GM18907 (cell line): ENCODE measurements at regions not wholly inside any gene's neighbourhood (a gene's known extent, or its start where the extent isn't known, plus 50 kb on each side); places are given as distances from the start of the nearest gene placed in this dataset.

Source experiments
- ATAC-seq: cut with Tn5 transposase; IDR thresholded peaks from one replicate; pipeline ENCODE4 v1.9.1; 2021; ENCODE audit warnings: mild to moderate bottlenecking, moderate library complexity; ENCODE audit not compliant: unreplicated experiment

DNA sequence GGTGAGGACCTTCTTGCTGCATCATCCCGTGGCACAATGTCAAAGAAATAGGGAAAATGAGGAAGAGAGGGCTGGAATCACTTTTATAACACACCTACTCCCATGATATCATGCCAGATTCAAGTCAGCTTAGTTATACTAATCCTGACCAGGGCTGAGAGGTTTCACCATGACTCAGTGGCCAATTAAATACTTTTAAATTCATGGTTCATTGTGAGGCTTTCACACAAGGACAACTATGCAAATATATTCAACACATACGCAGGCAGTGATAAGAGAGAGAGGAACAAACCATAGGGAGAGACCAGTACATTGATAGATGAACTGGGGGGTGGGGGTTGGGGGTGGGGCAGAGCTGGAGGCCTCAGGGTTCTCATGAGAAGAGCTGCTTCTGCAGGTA, 313.1 kb downstream of the LRFN2 start:
- no peak for ATAC-seq

DNA sequence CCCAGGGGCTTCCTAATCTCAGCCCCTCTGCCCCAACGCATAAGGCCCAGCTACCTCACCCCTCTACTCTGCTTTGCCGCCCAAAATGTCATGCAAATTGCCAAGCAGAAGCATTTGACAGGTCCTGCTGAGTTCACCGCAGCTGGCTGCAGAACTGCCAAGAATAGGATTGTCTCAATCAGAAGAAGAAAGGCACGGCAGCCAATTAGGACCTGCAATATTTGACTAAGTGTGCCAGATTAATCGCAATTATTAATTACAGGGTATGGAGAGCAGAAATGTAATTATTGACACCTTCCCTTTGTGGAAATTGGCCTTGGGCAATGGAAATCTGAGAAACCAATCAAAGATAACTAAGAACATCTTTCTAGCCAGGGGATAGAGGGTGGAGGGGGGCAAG, 318.6 kb downstream of the LRFN2 start:
- ATAC-seq: no peak

DNA sequence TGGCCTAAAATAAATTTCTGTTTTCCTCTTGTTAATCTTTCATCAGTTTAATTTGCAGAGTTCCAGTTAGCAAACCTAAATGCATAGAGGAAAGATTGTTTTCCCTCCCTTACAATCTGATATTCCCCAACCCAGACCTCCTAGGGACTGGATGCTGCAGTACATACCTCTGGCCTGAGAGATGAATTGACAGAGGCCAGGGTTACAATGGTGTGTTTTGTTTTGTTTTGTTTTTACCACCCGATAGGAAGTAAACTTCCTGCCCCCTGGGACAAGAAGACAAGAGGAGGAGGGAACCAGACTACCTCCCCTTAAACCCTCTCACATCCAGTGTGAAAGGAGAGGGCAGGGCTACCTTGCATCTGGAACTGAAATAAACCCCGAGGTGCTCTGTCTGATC, 319.0 kb downstream of the LRFN2 start:
- ATAC-seq: no peak

DNA sequence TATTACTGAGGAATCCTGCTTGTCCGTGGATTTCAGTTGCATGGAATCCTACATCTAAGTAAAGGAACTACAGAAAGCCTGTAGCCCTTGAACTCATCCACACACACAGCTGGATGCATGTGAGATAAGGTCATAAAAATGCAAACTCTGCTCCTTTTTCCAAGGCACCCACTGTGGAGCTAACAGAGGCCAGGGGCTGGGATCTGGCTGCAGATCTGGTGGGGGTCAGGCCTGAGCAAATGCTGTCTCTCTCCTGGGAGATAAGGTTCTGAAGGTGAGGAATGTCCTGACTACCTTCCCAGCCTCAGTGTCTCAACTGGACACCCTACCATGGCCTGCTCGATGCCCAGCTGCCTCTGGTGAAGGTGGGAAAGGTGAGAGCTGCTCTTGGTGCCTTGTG, 321.5 kb downstream of the LRFN2 start:
- ATAC-seq: no peak

DNA sequence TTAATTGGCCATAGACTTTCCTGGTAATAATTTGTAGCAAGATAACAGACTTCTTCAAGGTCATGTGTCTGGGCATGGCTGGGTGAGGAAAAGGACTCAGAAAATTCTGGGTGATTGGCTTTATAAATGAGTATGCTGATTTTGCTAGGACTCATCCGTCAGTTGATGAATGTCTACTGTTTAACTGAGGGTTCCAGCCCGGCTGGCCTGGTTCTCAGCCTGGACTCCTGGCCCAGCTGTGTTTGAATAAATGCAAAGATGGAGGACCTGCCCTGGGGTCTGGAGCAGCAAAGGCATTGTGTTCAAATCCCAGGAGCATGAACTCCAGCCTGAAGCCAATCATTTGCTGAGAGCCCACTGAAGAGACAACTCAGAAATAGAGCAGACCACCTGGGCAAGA, 323.2 kb downstream of the LRFN2 start:
- no peak for ATAC-seq

DNA sequence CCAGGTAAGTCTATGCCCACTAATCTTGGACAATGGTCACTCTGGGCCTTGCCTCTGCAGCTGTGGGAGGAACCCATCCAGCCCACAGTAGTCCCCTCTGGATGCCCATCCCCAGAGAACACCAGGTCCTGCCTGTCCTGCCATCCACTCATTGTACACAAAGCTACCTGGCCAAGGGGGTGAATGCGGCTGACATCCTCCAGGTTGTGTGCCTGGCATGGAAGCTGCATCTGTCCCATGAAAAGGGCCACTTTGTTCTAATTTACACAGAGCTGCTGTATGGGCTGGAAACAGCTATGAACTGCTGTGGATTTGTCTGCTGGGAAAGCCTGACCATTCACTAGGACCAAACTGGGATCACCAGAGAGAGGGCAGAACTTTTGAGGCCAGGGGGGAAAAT, 324.8 kb downstream of the LRFN2 start:
- ATAC-seq: no peak

DNA sequence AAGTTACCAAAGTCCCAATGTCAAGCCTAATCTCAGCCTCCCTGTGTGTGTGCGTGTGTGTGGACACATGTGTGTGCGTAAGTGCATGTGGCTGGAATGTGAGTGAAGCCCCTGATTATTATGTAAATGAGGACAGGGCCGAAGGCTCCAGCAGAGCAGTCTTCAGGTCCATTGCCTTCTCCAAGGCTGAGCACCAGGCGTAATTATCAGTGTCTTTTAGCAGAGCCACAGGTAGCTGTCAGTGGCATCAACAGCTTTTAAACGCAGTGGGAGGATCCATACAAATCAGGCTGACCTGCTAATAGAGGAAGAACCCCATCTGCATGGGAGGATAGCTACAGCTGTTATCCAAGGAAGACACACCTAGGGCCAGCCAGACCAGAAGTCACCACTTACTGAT, 324.3 kb upstream of the MOCS1 start:
- no peak for ATAC-seq

DNA sequence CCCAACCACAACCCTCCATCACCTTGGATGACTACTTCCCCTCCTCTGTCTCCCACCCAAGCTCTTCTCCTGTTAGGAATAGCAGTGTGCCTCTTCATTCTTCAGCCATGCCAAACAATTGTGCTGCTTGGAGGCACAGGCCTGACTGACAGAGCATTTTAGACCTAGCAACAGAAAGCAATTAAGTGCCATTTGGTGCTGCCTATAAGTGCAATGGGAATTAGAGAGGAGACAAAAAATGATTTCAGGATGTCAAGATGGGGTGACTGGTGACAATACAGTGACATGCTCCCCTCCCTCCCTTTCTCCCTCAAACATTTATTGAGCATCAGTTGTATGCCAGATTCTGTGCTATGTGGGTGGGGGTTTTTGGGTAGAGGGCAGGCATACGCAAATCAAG, 322.6 kb upstream of the MOCS1 start:
- ATAC-seq: no peak

DNA sequence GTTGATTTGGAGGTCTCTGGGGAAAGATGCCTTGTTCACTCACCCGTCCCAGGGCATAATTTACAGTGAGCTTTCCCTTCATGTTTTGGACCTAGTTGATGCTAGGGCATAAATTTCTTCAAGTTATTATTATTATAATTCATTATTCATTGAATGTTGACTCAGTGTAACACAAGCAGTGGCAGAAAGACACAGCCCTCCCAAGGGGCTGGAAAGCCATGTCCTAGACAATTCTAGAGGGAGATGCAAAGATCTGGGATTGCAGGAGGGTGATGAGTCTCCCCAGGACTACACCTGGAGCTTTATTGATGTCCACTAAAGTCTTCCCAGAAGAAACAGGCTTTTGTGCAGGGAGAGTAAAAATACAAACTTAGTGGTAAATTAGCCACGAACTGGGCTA, 322.0 kb upstream of the MOCS1 start:
- no peak for ATAC-seq

DNA sequence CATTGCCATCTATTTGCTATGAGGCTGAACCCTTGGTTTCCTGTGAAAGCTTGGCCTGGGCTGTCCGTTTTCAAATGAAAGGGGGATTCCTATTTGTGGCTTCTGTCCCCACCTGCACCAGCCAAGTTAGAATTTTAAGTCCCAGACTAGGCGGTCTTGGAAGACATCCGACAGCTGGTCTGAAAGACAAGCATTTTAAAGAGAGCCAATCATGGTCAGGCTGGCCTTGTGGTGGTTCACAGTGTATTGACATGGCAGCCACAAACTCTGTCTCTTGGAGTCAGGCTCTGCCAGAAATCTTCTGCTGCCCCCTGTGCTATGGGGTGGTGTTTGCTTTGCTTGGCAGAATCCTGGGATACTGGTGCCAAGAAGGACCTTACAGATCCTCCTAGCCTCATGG, 319.2 kb upstream of the MOCS1 start:
- ATAC-seq: no peak

DNA sequence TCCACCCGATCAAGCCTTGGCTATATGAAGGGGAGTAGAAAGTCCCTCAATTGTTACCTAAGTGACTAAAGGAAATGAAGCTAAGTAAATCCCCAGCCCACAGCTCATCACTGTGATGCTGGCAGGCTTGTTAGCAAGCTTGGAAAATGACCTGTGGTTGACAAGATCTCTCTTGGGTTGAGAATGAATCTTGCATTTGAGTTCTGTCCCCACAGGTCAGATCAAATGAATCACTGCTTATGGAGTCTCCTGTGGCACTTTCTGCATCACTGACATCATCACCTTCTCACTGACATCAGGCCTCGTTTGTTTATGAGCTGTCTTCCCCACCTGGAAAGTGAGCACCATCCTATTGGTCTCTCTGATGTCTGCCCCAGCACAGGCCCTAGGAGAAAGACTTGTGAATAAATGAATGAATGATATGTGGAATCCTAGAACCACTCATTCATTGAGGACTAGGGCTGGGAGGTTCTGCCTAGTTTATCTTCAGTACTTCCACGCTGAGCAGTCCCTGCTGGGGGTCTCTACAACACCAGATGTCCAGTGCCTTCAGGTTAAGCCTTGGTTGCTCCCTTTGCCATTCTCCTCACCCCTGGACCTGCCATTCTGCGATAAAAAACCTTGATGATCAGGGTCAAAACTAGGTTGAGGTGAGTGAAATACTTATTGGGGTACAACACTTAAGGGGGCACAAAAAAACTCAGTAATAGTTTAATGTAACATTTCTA, 318.4 kb upstream of the MOCS1 start:
- peak; percentile 67 for ATAC-seq

DNA sequence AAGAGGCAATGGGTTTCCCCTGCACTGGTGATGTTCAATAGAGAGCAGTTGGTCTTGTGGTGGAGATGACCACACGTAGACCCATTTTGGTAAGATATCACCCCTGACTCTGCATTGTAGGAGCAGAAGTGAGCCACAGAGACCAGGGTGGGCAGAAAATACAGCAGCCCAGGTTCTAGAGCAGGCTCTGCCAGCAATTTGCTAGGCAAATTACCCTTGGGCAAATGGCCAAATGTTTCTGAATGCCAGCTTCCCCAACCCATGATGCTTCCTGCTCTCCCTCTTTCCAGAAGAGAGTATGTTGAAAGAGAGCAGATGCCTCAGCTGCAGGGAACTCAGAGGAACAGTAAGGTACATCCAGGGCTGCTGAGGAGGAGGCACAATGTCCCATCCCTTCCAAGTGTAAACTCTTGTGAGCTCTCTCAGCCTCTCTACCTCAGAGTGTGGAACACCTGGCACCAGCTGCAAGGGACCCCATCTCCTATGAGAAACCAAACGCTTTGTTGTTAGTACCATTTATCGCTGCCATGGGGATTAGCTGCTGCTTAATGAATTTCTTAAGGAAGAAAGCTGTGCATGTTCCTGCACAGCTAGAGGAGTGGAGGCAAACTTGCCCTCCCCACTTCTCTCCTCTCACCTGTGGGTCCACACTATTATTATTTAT, 317.5 kb upstream of the MOCS1 start:
- ATAC-seq: no peak

DNA sequence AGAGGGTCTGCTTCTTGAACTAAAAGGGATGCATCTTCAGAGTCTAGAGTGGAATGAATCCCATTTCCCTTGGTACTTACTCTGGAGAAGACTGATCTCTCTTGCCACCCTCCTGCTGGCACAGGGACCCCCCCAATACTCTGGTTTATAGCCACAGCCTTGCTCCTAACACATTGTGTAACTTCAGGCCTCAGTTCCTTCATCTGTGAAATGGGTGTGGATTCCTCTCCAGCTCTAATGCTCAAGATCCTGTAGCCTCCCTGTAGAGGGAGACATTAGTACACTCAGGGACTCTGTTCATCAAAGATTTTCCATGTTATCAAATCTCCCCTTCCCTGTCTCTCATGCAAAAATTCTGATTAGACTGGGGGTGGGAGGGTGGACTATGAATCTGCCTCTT, 315.7 kb upstream of the MOCS1 start:
- ATAC-seq: no peak

DNA sequence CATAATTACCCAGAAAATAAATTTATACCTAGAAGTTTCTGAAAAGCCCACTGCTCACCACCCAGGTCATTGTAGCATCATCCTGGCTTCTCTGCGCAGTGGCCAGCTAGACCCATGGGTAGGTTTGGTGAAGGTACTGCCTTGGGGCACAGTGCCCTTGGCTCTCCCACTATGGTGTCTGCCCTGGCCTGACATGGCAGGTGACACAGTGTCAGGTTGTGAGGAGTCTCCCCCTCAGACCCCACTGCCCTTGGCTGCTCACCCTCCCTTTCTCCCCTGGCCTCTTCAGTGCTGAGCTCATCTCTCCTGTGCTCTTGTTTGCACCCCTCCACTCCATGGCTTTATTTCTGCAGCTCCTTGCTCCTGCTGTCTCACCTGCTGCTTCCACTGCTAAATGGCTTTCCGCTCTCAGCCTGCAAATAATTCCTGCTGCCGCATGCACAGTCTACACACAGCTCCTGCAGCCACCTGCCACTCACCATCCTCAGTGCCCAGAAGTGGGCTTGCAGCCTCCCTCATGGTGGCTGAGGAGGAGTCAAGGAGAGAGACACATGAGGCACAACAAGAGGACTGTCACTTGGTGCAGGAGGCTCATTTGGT, 313.4 kb upstream of the MOCS1 start:
- no peak for ATAC-seq

DNA sequence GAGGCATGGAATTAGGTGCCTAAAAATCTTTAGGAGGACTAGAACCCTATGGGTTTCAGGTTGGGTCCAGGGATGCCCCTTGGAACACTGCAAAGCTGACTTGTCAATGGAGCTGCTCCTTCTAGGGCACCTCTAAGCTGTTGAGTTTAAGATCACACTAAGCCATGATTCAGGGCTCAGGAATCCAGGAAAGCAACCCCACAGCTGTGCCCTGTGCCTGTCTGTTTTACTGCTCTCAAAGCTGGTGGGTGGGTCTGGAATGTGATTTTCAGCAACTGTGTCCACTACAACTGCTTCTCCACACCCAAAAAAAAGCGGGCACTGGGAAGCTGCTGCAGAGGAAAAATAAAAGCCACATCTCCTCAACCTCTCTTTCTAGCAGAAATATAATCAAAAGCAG, 310.4 kb upstream of the MOCS1 start:
- no peak for ATAC-seq

DNA sequence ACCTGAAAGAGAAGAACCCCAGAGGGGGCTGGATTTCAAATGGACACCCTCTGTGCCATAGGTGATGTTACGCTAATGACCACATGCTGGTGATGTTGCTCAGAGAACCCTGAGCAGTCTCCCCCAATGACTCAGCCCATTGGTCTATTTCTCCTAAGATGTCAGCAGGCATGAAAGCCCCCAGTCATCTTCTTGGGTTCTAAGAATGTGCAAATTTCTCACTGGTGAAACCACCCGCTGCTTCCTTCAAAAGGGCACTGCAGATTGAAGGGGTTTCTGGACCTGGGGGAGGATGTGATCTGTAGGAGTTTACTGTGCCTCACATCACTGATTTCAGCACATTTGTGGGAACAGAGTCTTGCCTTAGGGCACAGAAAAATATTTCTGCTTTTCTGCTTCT, 298.4 kb upstream of the MOCS1 start:
- no peak for ATAC-seq

DNA sequence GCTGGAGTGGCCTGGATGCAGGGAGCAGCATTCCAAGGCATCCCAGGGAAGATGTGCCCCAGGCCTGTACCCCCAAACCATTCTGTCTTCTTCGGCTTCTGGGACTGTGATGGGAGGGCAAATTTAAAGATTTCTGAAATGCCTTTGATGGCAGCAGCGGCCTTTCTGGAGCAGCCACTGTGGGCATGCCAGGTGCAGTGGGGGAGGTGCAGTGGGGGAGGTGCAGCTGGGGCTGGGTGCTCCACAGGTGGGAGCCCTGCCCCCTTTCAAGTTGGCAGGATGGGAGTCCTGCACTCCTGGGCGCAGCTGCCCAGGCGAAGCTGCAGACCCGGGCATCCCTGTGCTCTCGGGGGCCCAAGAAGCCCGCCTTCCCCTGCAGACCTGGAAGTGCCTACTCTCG, 293.5 kb upstream of the MOCS1 start:
- no peak for ATAC-seq

DNA sequence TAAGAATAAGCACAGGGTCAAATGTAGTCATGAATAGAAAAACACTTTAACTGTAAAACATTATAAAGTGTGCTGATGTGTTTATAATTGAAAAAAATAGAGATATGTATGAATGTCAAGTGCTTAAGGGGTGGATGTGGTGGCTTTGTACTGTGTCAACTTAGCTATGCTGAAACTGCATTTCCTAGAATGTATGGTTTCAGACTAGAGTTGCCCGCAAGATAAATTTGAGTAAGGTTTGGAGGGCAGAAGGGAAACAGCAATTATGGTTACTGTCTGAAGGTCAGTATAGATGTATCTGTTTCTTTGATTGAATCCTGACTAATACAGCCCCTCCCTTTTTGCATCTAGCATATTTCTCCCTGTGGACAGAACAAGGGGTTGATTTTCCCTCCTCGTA, 288.1 kb upstream of the MOCS1 start:
- ATAC-seq: no peak

DNA sequence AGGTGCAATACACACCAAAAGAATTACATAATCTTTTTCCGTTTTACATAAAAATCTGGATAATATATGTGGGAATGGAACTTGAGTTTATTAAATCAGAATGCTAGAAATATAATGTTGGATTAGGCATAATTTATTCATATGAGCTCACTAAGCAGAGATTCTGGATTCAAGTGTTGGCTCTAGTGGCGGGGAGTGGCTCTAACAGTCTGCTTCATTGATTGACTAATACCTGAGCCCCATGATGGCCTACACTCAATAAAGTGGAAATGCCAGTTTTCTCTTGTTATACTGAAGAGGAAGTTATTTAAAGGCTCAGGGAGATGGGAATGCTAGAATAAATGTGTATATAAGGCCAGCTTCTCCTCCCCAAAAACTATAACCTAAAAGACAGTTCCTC, 285.5 kb upstream of the MOCS1 start:
- ATAC-seq: no peak

DNA sequence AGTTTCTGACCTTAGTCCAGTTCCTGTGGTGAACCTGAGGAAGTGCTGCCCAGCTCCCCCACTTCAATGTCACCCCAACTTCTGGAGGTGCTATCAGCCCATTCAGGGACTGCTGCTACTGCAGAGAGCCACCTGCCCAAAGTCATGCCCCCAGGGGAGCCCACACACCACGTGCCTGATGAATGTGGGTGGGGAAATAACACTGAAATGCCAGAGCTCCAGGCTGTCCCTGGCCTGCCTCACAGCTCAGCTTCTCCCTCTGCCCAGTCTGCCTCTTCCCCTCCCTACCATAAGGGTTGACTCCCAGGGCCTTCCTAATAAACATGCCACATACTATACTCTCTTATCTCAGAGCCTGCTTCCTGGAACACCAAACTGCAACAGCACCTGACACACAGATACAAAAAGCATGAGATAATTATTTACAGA, 276.4 kb upstream of the MOCS1 start:
- ATAC-seq: no peak

DNA sequence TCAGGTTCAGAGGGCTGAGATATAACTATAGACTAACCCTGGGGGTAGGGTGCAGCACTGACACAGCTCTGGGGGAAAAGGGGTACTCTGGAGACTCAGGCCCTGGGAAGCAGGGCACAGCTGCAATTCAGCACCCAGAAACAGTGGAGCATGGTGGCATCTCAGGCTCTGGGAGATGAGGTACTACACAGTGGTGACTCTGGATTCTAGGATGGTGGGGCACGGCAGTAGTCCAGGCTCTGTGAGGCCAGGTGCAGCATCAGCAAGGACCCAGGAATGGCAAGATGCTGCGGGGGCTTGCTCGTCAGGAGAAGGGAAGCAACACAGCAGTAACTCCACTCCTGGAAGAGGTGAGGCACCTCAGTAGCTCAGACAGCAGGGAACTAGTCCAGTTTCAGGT, 271.5 kb upstream of the MOCS1 start:
- no peak for ATAC-seq

DNA sequence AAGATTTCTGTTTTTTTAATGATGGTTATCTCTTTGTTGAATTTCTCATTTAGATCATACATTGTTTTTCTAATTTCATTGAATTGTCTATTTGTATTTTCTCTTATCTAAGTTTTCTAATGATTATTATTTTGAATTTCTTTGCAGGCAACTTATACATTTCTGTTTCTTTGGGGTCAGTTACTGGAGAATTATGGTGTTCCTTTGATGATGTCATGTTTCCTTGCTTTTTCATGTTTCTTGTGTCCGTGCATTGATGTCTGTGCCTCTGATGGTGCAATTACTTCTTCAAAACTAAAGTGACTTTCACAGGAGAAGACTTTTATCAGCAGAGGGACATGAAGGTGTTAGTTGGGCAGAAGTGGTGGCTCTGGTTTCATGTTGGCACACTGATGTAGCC, 270.7 kb upstream of the MOCS1 start:
- ATAC-seq: no peak

DNA sequence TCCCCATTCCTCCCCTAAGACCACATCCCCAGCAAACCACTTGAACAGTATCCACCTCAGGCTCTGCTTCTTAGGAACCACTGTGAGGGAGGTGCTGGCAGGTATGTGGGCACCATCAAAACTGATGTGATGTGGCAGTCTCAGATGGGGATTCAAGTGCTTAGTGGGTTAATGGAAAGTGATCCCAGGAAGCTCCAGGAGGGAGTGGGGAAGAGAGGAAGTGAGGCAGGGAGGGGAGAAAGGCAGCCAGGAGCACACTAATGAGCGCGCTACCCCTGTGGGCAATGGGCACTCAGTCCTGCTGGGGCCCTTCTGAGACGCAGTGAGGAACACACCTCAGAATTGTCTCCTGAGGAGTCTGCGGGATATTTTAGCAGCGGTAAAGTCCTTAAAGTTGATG, 263.1 kb upstream of the MOCS1 start:
- ATAC-seq: no peak
